Large intestine (tissue), 3 donors: ENCODE measurements at regions not wholly inside any gene's neighbourhood (a gene's known extent, or its start where the extent isn't known, plus 50 kb on each side); places are given as distances from the start of the nearest gene placed in this dataset.

Source experiments
- DNase-seq, 2 donors: peaks; one replicate each; pipeline versions ENCODE4 v3.0.0 to v3.0.0-alpha.2; 2013
- H3K27ac ChIP-seq: one replicate; pipeline ENCODE4 v1.5.1; 2013; ENCODE audit warnings: low read length
- H3K27me3 ChIP-seq: 2 replicates; pipeline ENCODE4 v1.6.1; 2013; ENCODE audit warnings: low read length; ENCODE audit not compliant: control insufficient read depth, insufficient read depth
- H3K36me3 ChIP-seq: 2 replicates; pipeline ENCODE4 v1.6.1; 2013; ENCODE audit warnings: low read length; ENCODE audit not compliant: control insufficient read depth, insufficient read depth
- H3K4me1 ChIP-seq: one replicate; pipeline ENCODE4 v1.6.1; 2013; ENCODE audit warnings: low read length; ENCODE audit not compliant: control insufficient read depth, insufficient read depth
- H3K4me3 ChIP-seq: one replicate; pipeline ENCODE4 v1.5.1; 2013; ENCODE audit warnings: low read length
- H3K9me3 ChIP-seq: one replicate; pipeline ENCODE4 v1.6.1; 2013; ENCODE audit warnings: mild to moderate bottlenecking, low read depth, low read length, moderate library complexity; ENCODE audit not compliant: control insufficient read depth
- WGBS: methylation state at CpG from one replicate; pipeline ENCODE4 v1.1.5; 2013; ENCODE audit warnings: low lambda C conversion rate; ENCODE audit not compliant: insufficient coverage; 5-methylcytosine and 5-hydroxymethylcytosine counted together

GRCh38 chr3:147919496-147919895 is 510.3 kb downstream of the ZIC1 start:
- DNase-seq = no peak
- no peak overlapping the region for H3K4me3 ChIP-seq
- no CpG with 5 or more reads among the region's 4 CpGs for WGBS

GRCh38 chr3:147921051-147921450 is 511.9 kb downstream of the ZIC1 start:
- Histone ChIP-seq H3K4me3 (no peak overlapping the region), H3K27ac (no peak overlapping the region), H3K9me3 (no peaks in the 10 kb centered on the region), H3K36me3 (no peaks in the 10 kb centered on the region), H3K27me3 (no peaks in the 10 kb centered on the region), H3K4me1 (no peaks in the 10 kb centered on the region)
- WGBS = 92% methylated on average over 2 of the region's 2 CpGs
- no peak for DNase-seq

More at GRCh38 chr3:147919496-147919895, 510.3 kb downstream of the ZIC1 start:
- Histone ChIP-seq H3K4me1 (no peaks in the 10 kb centered on the region), H3K27me3 (no peaks in the 10 kb centered on the region), H3K36me3 (no peaks in the 10 kb centered on the region), H3K27ac (no peak overlapping the region), H3K9me3 (no peaks in the 10 kb centered on the region)

DNA sequence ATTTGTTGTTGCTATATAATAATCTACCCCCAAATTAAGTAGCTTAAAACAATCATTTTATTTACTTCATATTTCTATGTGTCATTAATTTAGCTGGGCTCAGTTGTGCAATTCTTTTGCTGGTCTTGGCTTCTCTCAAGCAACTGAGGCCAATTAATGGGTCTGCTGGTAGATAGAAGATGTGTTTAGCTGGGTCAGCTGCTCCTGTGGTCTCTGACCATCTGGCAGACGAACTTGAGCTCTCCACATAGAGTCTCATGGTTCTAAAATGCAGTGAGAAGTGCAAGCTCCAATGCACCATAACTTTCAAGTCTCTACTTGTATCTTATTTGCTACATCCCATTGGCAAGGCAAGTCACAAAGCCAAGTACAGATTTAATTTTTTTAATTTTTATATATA is 515.6 kb downstream of the ZIC1 start:
- no CpG with 5 or more reads among the region's 1 CpG for WGBS

GRCh38 chr3:147925272-147925671 is 516.1 kb downstream of the ZIC1 start:
- Histone ChIP-seq H3K4me1 (no peaks in the 10 kb centered on the region), H3K27me3 (no peaks in the 10 kb centered on the region), H3K9me3 (no peaks in the 10 kb centered on the region), H3K27ac (no peak overlapping the region), H3K4me3 (no peak overlapping the region), H3K36me3 (no peaks in the 10 kb centered on the region)
- DNase-seq = no peak

More for the DNA sequence above, 515.6 kb downstream of the ZIC1 start:
- Histone ChIP-seq H3K4me3 (no peak overlapping the region), H3K36me3 (no peaks in the 10 kb centered on the region), H3K4me1 (no peaks in the 10 kb centered on the region), H3K27ac (no peak overlapping the region), H3K27me3 (no peaks in the 10 kb centered on the region), H3K9me3 (no peaks in the 10 kb centered on the region)
- no peak for DNase-seq

DNA sequence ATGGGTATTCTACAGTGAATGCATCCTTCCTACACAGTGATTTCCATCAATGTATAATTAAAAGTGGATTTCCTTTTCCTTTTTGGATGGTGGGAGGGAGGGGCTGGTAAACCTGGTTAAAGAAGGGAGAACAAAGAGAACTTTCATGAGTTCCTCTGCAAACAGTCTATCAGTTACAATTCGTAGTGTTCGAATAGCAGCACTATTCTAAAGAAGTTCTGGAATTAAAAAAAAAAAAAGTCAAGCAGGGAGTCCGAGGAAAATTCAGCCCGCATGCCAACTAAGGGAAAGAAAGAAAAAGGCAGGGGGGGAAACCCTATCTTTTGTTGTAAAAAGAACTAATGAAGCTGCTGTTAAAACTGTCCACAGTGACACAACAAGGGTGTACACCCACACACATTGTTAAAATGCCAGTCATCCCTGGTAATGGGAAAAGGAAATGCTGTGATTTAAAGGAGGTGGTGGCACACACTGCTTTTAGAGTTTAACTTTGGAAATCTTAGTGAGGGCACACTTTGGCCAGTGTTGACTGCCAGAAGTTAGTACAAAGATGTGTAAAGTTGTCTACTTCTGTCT is 521.2 kb downstream of the ZIC1 start:
- H3K9me3 ChIP-seq = no peaks in the 10 kb centered on the region
- H3K4me3 ChIP-seq = no peak overlapping the region
- no peak overlapping the region for H3K27ac ChIP-seq
- 54% methylated on average over 4 of the region's 4 CpGs for WGBS
- no peaks in the 10 kb centered on the region for H3K4me1 ChIP-seq
- H3K27me3 ChIP-seq = no peaks in the 10 kb centered on the region
- H3K36me3 ChIP-seq = no peaks in the 10 kb centered on the region
- DNase-seq = no peak

GRCh38 chr3:147934451-147935180 is 525.5 kb downstream of the ZIC1 start:
- Histone ChIP-seq H3K9me3 (no peaks in the 10 kb centered on the region), H3K4me3 (no peak overlapping the region), H3K36me3 (no peaks in the 10 kb centered on the region), H3K4me1 (no peaks in the 10 kb centered on the region), H3K27ac (no peak overlapping the region), H3K27me3 (no peaks in the 10 kb centered on the region)
- WGBS = 50% methylated on average over 1 of the region's 4 CpGs
- no peak for DNase-seq

- Histone ChIP-seq H3K4me1 (no peaks in the 10 kb centered on the region), H3K36me3 (no peaks in the 10 kb centered on the region), H3K27ac (no peak overlapping the region), H3K4me3 (no peak overlapping the region), H3K9me3 (no peaks in the 10 kb centered on the region), H3K27me3 (no peaks in the 10 kb centered on the region)
- no peak for DNase-seq
Observed at GRCh38 chr3:147937341-147937740, 528.2 kb downstream of the ZIC1 start.

- Histone ChIP-seq H3K9me3 (no peaks in the 10 kb centered on the region), H3K27ac (no peak overlapping the region), H3K27me3 (no peaks in the 10 kb centered on the region), H3K4me1 (no peaks in the 10 kb centered on the region), H3K4me3 (no peak overlapping the region), H3K36me3 (no peaks in the 10 kb centered on the region)
- 100% methylated on average over 1 of the region's 2 CpGs for WGBS
- no peak for DNase-seq
Observed at GRCh38 chr3:147937891-147938290, 528.7 kb downstream of the ZIC1 start.

- Histone ChIP-seq H3K4me1 (no peaks in the 10 kb centered on the region), H3K27ac (no peak overlapping the region), H3K4me3 (no peak overlapping the region), H3K27me3 (no peaks in the 10 kb centered on the region), H3K36me3 (no peaks in the 10 kb centered on the region), H3K9me3 (no peaks in the 10 kb centered on the region)
- 80% methylated on average over 1 of the region's 2 CpGs for WGBS
- DNase-seq = no peak
Observed at GRCh38 chr3:147939425-147939824, 530.3 kb downstream of the ZIC1 start.

GRCh38 chr3:147939839-147940238 is 530.7 kb downstream of the ZIC1 start:
- Histone ChIP-seq H3K4me3 (no peak overlapping the region), H3K27ac (no peak overlapping the region), H3K36me3 (no peaks in the 10 kb centered on the region), H3K27me3 (no peaks in the 10 kb centered on the region), H3K4me1 (no peaks in the 10 kb centered on the region), H3K9me3 (no peaks in the 10 kb centered on the region)
- DNase-seq = no peak
- no CpG with 5 or more reads among the region's 7 CpGs for WGBS
